ENCODE measurements at regions not wholly inside any gene's neighbourhood (a gene's known extent, or its start where the extent isn't known, plus 50 kb on each side); places are given as distances from the start of the nearest gene placed in this dataset.

- TF ChIP-seq EZH2 (IDR thresholded peaks at IDR 0.05; ENCODE audit: borderline replicate concordance, low read length) (no peak), CTCF (IDR thresholded peaks at IDR 0.05; ENCODE audit: low read length) (no peak)
Measured at GRCh38 chr2:82896117-82896516, 1563.0 kb downstream of the SUCLG1 start.
